SK-N-SH treated with all-trans-retinoic acid at 6 μM for 48 hours (cell line): ENCODE measurements at regions not wholly inside any gene's neighbourhood (a gene's known extent, or its start where the extent isn't known, plus 50 kb on each side); places are given as distances from the start of the nearest gene placed in this dataset.

Experiments used
- OSR1 ChIP-seq: fragments of 250-450 bp; sonication (Bioruptor Pico); IDR thresholded peaks from 2 replicates; pipeline ENCODE4 v1.8.0; 2022; ENCODE audit warnings: moderate library complexity, mild to moderate bottlenecking, inconsistent platforms
- RARB ChIP-seq: fragments of 250-450 bp; sonication (Bioruptor Pico); IDR thresholded peaks from 2 replicates; pipeline ENCODE4 v1.8.0; 2021; ENCODE audit warnings: mild to moderate bottlenecking, moderate library complexity
- ZNF565 ChIP-seq: fragments of 450-650 bp; formaldehyde crosslinking; conservative IDR thresholded peaks from 2 replicates; pipeline ENCODE4 v1.5.0; 2020; ENCODE audit warnings: low read depth, mild to moderate bottlenecking, moderate library complexity
- ZNF70 ChIP-seq: fragments of 450-650 bp; formaldehyde crosslinking; IDR thresholded peaks from 2 replicates; pipeline ENCODE4 v1.5.0; 2020; ENCODE audit warnings: mild to moderate bottlenecking, moderate library complexity
- ZNF8 ChIP-seq: fragments of 450-650 bp; formaldehyde crosslinking; IDR thresholded peaks from 2 replicates; pipeline ENCODE4 v1.5.0; 2020; ENCODE audit warnings: mild to moderate bottlenecking, moderate library complexity

DNA sequence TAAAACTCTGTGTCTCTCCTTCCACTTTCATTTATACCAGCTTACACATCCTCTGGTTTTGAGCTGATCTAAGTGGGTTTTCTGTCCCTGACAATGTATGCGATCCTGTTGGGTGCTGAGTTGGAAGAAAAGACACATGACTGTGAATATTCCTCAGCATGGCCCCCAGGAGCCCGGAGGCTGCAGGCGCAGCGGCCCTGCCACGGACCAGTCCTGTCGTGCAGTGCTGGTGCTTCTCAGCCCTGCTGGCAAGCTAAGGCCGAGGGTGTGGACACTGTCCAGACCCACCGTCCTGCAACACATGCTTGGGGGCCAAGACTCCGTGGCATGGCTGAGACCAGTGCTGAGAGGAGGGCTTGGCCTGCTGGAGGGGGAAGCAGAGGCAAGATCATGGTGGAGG lies 328.9 kb upstream of the IRX2 start:
- TF ChIP-seq ZNF8 = no peak
- no peak for TF ChIP-seq ZNF565 (CRISPR knock-in tag)
- TF ChIP-seq RARB (CRISPR knock-in tag) = no peak
- no peak for TF ChIP-seq OSR1 (CRISPR knock-in tag)
- TF ChIP-seq ZNF70 (CRISPR knock-in tag) = no peak
